CD14-positive monocyte (primary cell): ENCODE measurements at regions not wholly inside any gene's neighbourhood (a gene's known extent, or its start where the extent isn't known, plus 50 kb on each side); places are given as distances from the start of the nearest gene placed in this dataset.

Experiments used
- DNase-seq, 3 donors: peaks; one replicate each; pipeline ENCODE4 v3.0.0-alpha.2; 2011 to 2022
- H2AFZ ChIP-seq: 2 replicates; pipeline ENCODE4 v1.6.0; 2012; ENCODE audit warnings: mild to moderate bottlenecking, low read depth, low read length, inconsistent platforms; ENCODE audit not compliant: insufficient read depth, poor library complexity, severe bottlenecking
- H3K27ac ChIP-seq, 2 donors: 1 replicate in 1 of 2; 2 replicates in 1 of 2; pipeline ENCODE4 v1.5.1; 2012 to 2013; ENCODE audit warnings: low read length in 2 of 2, control low read depth in 1 of 2, inconsistent platforms in 1 of 2, low read depth in 1 of 2, mild to moderate bottlenecking in 1 of 2
- H3K27me3 ChIP-seq, 2 donors: one replicate each; pipeline versions ENCODE4 v1.6.0 to v1.6.1; 2011 to 2013; ENCODE audit warnings: low read length in 2 of 2; ENCODE audit not compliant: control insufficient read depth in 2 of 2, insufficient read depth in 2 of 2
- H3K36me3 ChIP-seq, 2 donors: replicated peaks in 1 of 2; 1 replicate in 1 of 2; 2 replicates in 1 of 2; pipeline versions ENCODE4 v1.5.1 to v1.6.1; 2012 to 2013; ENCODE audit warnings: low read length in 2 of 2, control low read depth in 1 of 2, inconsistent platforms in 1 of 2, mild to moderate bottlenecking in 1 of 2; ENCODE audit not compliant: insufficient read depth in 2 of 2, control insufficient read depth in 1 of 2
- H3K4me1 ChIP-seq, 2 donors: 1 replicate in 1 of 2; 2 replicates in 1 of 2; pipeline versions ENCODE4 v1.5.1 to v1.6.1; 2012 to 2013; ENCODE audit warnings: low read length in 2 of 2, control low read depth in 1 of 2, inconsistent platforms in 1 of 2, mild to moderate bottlenecking in 1 of 2, moderate library complexity in 1 of 2; ENCODE audit not compliant: insufficient read depth in 2 of 2, control insufficient read depth in 1 of 2
- H3K4me2 ChIP-seq: replicated peaks from 2 replicates; pipeline ENCODE3; 2012; ENCODE audit warnings: low read length, moderate library complexity, mild to moderate bottlenecking; ENCODE audit not compliant: poor library complexity, severe bottlenecking; ENCODE audit errors: extremely low read depth
- H3K4me3 ChIP-seq, 3 experiments: fragments of 200-600 bp in 1 of 3; sonication (generic) in 1 of 3; replicated peaks in 1 of 3; 1 replicate in 2 of 3; 2 replicates in 1 of 3; pipeline ENCODE4 v1.5.1; 2011 to 2013; ENCODE audit warnings: low read length in 3 of 3, mild to moderate bottlenecking in 3 of 3, control low read depth in 2 of 3, low read depth in 2 of 3, inconsistent platforms in 1 of 3, moderate library complexity in 1 of 3
- H3K79me2 ChIP-seq: 2 replicates; pipeline ENCODE4 v1.6.0; 2012; ENCODE audit warnings: mild to moderate bottlenecking, control low read depth, inconsistent platforms, low read length, moderate library complexity; ENCODE audit not compliant: insufficient read depth
- H3K9ac ChIP-seq: 2 replicates; pipeline ENCODE4 v1.6.0; 2017; ENCODE audit warnings: low read length, mild to moderate bottlenecking; ENCODE audit not compliant: insufficient read depth, poor library complexity, severe bottlenecking
- H3K9me3 ChIP-seq, 2 donors: replicated peaks in 1 of 2; 1 replicate in 1 of 2; 2 replicates in 1 of 2; pipeline versions ENCODE4 v1.5.1 to v1.6.1; 2012 to 2013; ENCODE audit warnings: low read length in 2 of 2, control low read depth in 1 of 2; ENCODE audit not compliant: control insufficient read depth in 1 of 2, insufficient read depth in 1 of 2
- H4K20me1 ChIP-seq: 2 replicates; pipeline ENCODE4 v1.6.0; 2012; ENCODE audit warnings: mild to moderate bottlenecking, low read length, control low read depth, moderate library complexity; ENCODE audit not compliant: insufficient read depth
- H3K27ac Mint-ChIP-seq, 7 donors: one replicate each; pipeline ENCODE4 v1.8.0; 2020; ENCODE audit warnings: mild to moderate bottlenecking in 7 of 7, mixed read lengths in 7 of 7, moderate library complexity in 6 of 7, inconsistent platforms in 2 of 7
- H3K27me3 Mint-ChIP-seq, 3 donors: one replicate each; pipeline ENCODE4 v1.8.0; 2021 to 2022; ENCODE audit warnings: low read depth in 3 of 3, mild to moderate bottlenecking in 3 of 3, mixed read lengths in 3 of 3, moderate library complexity in 3 of 3, inconsistent platforms in 1 of 3
- H3K36me3 Mint-ChIP-seq, 2 donors: one replicate each; pipeline ENCODE4 v1.8.0; 2020; ENCODE audit warnings: mixed read lengths in 2 of 2, inconsistent platforms in 1 of 2, mild to moderate bottlenecking in 1 of 2
- H3K4me1 Mint-ChIP-seq: one replicate; pipeline ENCODE4 v1.8.0; 2020; ENCODE audit warnings: mild to moderate bottlenecking, mixed read lengths
- H3K4me3 Mint-ChIP-seq, 2 donors: one replicate each; pipeline ENCODE4 v1.8.0; 2020; ENCODE audit warnings: mild to moderate bottlenecking in 2 of 2, mixed read lengths in 2 of 2, moderate library complexity in 1 of 2
- H3K9me3 Mint-ChIP-seq, 7 donors: one replicate each; pipeline ENCODE4 v1.8.0; 2020 to 2022; ENCODE audit warnings: mixed read lengths in 7 of 7, mild to moderate bottlenecking in 6 of 7, moderate library complexity in 6 of 7, inconsistent platforms in 2 of 7
- WGBS: methylation state at CpG from one replicate; pipeline ENCODE4 v1.1.5; 2013; ENCODE audit warnings: missing lambda C conversion rate; ENCODE audit not compliant: insufficient coverage; 5-methylcytosine and 5-hydroxymethylcytosine counted together
- intact Hi-C, 2 donors: fragments of 100-400 bp; cut with micrococcal nuclease; formaldehyde crosslinking; loops; one replicate each; pipeline versions ENCODE4 v1.15.0 to v1.15.1; 2023
- TF ChIP-seq, protein P1 (sequence below): fragments of 200-600 bp; IDR thresholded peaks from one replicate; pipeline ENCODE4 v1.8.0; 2022; ENCODE audit warnings: antibody characterized with exemption, mild to moderate bottlenecking

DNA sequence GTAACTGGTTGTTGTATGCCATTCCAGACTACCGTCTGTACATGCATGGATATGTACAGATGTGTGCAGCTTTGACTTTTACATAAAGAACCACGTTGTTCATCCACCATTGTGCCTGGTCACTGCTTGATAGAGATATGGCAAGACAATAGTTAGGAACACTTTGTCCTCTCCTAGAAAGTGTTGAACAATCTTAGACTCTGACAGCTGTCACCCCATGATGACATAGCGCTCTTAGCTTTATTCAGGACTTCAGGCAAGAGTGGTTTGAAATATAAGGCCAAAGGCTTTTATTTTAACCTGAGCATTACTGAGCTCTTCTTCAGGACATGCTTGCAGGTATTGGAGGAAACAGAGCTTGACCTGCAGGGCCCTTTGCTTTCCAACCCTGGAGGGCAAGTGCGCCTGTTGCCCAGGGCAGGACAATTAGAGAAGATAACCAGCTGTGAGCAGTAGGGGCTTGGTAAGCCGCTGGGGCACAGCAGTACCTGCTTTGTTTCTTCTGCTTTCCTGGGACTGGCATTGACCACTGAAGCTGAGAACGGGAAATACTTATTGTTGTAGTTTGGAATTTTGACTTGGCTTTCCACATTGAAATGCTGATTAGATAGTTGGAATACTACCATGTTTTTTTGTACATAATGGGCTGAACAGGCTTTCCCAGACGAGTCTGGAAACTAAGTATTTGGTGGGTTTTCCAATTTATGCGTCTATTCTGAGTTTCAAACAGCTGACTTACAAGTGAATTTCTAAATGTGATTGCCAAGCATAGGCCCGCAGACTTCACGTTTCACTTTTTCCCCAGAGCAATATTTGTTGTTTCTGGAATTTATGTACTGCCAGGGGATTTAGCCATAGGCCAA is 51.1 kb downstream of the GARRE1 start:
- TF ChIP-seq, protein P1, sequence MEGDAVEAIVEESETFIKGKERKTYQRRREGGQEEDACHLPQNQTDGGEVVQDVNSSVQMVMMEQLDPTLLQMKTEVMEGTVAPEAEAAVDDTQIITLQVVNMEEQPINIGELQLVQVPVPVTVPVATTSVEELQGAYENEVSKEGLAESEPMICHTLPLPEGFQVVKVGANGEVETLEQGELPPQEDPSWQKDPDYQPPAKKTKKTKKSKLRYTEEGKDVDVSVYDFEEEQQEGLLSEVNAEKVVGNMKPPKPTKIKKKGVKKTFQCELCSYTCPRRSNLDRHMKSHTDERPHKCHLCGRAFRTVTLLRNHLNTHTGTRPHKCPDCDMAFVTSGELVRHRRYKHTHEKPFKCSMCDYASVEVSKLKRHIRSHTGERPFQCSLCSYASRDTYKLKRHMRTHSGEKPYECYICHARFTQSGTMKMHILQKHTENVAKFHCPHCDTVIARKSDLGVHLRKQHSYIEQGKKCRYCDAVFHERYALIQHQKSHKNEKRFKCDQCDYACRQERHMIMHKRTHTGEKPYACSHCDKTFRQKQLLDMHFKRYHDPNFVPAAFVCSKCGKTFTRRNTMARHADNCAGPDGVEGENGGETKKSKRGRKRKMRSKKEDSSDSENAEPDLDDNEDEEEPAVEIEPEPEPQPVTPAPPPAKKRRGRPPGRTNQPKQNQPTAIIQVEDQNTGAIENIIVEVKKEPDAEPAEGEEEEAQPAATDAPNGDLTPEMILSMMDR: no peak
- Histone ChIP-seq H3K9me3 (no peaks in the 10 kb centered on the region), H3K4me3 (no peak overlapping the region), H3K27me3 (no peaks in the 10 kb centered on the region), H4K20me1 (no peaks in the 10 kb centered on the region), H3K79me2 (no peaks in the 10 kb centered on the region), H3K27ac (no peak overlapping the region), H3K4me2 (no peak overlapping the region), H3K36me3 (no peaks in the 10 kb centered on the region), H3K9ac (no peak overlapping the region), H2AFZ (no peak overlapping the region), H3K4me1 (peaks cover 4 to 5% of the 10 kb centered on the region in 2 donors)
- WGBS: 90% methylated on average over 9 of the region's 10 CpGs
- H3K36me3 Mint-ChIP-seq: peaks cover 3% of the 10 kb centered on the region in 2 donors
- intact Hi-C loops: loop anchor here in 1 of 2 donors (2.0 kb wide), 1 partner anchor 15 kb away; no protein-coding TSS in a partner anchor
- H3K4me3 Mint-ChIP-seq: no peak overlapping the region
- H3K27ac Mint-ChIP-seq: no peak overlapping the region
- H3K27me3 Mint-ChIP-seq: peaks cover 2 to 4% (median 4%) of the 10 kb centered on the region in 3 donors
- peaks cover 7% of the 10 kb centered on the region for H3K4me1 Mint-ChIP-seq
- no peak for DNase-seq
- peaks cover 0 to 3% (median 0%) of the 10 kb centered on the region in 7 donors for H3K9me3 Mint-ChIP-seq

DNA sequence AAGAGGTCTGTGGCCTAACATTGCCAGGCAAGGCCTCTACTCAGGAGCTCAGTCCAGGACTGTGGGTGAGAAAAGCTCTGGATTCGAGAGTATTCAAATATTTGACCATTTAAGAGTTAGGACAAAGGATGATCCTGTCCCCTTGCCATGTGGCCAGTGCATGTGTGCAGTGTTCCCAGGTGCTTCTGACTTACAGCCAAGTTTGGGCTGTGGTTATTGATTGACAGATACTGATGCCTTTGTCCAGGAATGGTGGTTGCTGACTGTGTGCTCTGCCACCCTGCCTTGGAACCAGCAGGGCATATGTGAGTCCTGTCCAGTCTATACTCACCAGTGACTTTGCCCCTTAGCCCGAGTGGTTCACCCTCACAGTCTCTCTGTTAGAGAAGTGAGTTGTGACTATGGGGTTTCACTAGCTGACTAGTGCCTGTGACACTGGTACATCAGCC is 51.9 kb downstream of the GARRE1 start:
- Mint-ChIP-seq H3K4me3 (no peak overlapping the region), H3K27me3 (peaks cover 4 to 7% (median 5%) of the 10 kb centered on the region in 3 donors), H3K4me1 (peaks cover 7% of the 10 kb centered on the region), H3K36me3 (peaks cover 0 to 3% of the 10 kb centered on the region in 2 donors), H3K27ac (peak overlapping the region in 1 of 7 donors; percentile 21), H3K9me3 (peaks cover 0 to 3% (median 0%) of the 10 kb centered on the region in 7 donors)
- Histone ChIP-seq H2AFZ (no peak overlapping the region), H3K27ac (no peak overlapping the region), H3K4me3 (no peak overlapping the region), H3K79me2 (no peaks in the 10 kb centered on the region), H3K27me3 (no peaks in the 10 kb centered on the region), H3K9me3 (no peaks in the 10 kb centered on the region), H4K20me1 (no peaks in the 10 kb centered on the region), H3K4me2 (no peak overlapping the region), H3K36me3 (no peaks in the 10 kb centered on the region), H3K9ac (no peak overlapping the region), H3K4me1 (peaks cover 4 to 5% of the 10 kb centered on the region in 2 donors)
- WGBS: 100% methylated on average over 1 of the region's 2 CpGs
- TF ChIP-seq, protein P1: no peak
- intact Hi-C loops: no loop called here
- no peak for DNase-seq
